DMS53 treated with DMSO at 0.1 percent for 48 hours (cell line): ENCODE measurements at regions not wholly inside any gene's neighbourhood (a gene's known extent, or its start where the extent isn't known, plus 50 kb on each side); places are given as distances from the start of the nearest gene placed in this dataset.
"Not testable (repeated sequence)": the region's sequence is repeated elsewhere in the genome, so short reads cannot be mapped to it uniquely, and the experiment has no call there.

ENCODE experiments used
- DNase-seq: peaks from one replicate; lab custom pipeline; 2025; ENCODE audit not compliant: unreplicated experiment; lab: John Stamatoyannopoulos, UW

- no peak for DNase-seq
These were observed 130.5 kb downstream of the FOXB1 start for GRCh38 chr15:60134609-60135008.

DNA sequence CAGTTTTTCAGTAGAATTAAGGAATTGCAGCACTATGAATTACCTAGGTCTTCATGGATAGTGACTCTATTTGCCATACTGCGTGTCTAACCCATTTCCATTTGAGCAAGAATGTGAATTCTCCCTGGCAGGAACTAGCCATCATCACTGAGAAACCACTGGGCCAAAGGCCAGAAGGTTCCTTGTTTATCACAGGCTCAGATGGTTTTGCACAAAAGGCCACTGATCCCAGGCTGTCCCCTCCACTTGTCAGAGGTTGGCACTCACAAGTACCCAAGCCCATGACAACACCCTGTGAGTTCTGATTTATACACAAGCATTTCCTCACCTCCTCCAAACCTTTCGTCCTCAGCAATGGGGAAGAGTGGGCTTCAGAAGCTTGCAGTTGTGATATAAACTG lies 131.8 kb downstream of the FOXB1 start:
- no peak for DNase-seq

- no peak for DNase-seq
These were observed 133.7 kb downstream of the FOXB1 start for GRCh38 chr15:60137711-60138396.

- DNase-seq, result no peak
These were observed 134.4 kb downstream of the FOXB1 start for GRCh38 chr15:60138397-60138968.

DNA sequence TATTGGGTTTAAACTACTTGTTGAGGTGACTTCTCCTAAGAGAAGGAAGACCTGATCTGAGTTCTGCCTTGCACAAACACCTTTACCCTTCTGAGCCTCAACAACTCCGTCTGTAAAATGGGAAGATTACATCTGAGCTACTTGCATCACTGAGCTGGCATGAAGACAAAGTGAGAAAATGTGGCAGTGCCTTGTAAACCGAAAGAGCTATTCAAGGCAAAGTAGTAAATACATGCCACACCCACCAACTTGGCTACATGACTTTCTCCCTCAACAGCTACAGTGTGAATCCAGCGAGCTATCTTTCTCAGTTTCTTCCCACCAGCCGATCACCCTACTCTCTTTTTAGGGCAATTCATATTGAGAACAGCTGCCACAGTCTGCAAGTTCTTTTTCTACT lies 148.3 kb downstream of the FOXB1 start:
- no peak for DNase-seq

DNA sequence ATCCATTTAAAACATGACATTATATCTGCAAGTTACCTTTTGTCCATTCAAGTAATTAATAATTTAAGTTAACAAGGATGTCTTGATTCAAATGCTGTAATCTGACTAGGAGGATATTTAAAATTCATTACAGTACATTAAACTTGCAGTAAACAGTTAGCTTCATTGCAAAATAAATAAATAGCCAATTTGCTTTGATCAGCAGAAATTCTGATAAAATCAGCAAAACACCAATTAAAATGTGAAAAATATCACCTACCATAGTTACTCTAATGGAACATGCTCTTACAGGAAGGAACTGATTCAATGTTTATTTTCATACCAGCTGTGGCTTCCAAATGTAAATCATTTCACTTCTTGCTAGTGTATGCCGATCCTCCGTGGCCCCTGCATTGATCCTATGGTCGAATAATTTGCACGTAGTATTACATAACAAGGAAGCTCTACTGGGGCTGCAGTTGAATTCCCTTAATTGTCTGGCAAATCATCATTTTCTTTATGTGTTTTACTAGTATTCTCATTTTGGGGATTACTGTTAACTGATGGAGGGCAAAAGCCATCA lies 150.7 kb downstream of the FOXB1 start:
- DNase-seq, result no peak

GRCh38 chr15:60155661-60156060 lies 151.6 kb downstream of the FOXB1 start:
- DNase-seq, result no peak

DNA sequence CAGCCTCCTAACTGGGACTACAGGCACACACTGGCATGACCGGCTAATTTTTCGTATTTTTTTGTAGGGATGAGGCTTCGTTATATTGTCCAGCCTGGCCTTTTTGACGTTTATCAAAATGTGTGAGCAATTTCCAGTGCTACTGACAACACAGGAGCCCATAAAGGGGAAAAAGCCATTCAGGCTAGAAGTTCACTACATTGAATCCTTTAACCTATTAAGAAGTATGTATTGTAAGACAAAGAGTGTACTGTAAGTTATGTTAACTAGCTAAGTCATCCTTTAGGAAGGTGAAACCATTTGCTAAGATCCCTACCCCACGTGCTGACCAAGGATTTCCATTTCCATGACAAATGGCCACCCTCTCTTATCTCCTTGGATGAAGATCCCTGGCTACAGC lies 156.8 kb downstream of the FOXB1 start:
- DNase-seq, result no peak

DNA sequence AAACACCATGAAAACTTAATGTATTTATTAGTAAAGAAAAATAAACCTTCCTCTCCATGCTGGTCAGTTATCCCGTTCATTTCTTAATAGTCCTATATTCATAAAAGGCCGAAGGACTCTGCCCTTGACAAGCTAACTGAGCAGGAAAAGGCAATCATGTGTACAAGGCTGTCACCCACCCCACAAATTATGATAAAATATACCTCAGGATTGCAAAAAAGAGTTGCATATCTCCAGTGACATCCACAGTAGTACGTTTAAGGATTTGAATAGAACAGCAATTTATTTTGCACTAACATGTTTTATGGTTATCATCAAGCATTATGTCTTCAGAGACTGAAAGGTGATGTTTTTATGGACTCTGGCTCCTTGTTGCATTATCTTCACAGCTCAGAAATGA lies 157.6 kb downstream of the FOXB1 start:
- no peak for DNase-seq

- no peak for DNase-seq
These were observed 158.3 kb downstream of the FOXB1 start for GRCh38 chr15:60162251-60162967.

GRCh38 chr15:60162968-60163355 lies 158.9 kb downstream of the FOXB1 start:
- DNase-seq, result no peak

DNA sequence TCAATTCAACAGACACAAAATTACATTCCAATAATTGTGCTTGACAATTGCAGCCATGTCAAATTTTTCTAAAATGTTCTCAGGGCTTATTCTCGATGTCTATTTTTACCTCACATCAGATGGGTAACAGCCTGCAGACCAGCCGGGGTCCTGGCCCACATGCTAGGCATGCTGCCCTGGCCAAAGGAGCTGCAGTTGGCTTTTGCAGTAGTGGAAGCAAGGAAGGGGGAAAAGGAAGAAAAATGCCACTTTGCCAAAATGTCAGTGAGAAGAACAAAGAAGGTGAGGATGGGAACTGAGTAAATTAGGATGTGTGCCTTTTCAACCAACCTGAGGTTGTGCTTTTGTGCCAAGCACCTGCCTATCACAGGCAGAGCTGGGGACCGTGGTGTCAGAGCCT lies 161.0 kb downstream of the FOXB1 start:
- no peak for DNase-seq

GRCh38 chr15:60172143-60172542 lies 168.0 kb downstream of the FOXB1 start:
- no peak for DNase-seq

- peak; percentile 17 for DNase-seq
These were observed 175.8 kb downstream of the FOXB1 start for GRCh38 chr15:60179786-60180391.

DNA sequence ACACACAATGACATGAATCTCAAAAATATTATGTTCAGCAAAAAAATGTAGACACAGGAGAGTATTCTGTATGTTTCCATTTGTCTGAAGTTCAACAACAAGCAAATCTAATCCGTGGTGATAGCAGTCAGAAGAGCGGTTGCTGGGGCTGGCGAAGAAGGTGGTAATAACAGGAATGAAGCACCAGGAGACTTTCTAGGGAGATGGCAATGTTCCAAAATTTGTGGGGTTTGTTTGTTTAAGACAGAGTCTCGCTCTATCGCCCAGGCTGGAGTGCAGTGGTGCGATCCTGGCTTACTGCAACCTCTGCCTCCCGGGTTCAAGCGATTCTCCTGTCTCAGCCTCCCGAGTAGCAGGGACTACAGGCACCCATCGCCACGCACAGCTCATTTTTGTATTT lies 177.8 kb downstream of the FOXB1 start:
- DNase-seq, result not testable (repeated sequence)

DNA sequence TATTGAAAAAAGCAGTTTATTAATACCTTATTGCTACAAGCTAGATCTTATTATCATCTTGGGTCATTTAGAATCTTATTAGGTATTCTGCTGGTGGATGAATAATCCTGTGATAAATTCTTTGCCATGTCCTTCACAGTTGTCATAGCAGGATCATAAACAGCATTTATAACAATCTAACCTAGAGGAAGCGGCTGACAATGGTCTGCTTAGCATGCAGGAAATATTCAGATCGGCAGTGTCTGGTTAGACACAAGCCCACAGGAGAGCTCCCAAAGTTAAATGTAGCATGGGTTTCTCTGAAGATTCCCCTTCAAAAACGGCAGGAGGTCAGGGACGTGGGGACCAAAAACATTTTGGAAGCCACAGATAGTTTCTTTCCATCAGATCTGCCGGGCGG lies 179.3 kb downstream of the FOXB1 start:
- no peak for DNase-seq

GRCh38 chr15:60184579-60184978 lies 180.5 kb downstream of the FOXB1 start:
- no peak for DNase-seq

- DNase-seq, result no peak
These were observed 186.9 kb downstream of the FOXB1 start for GRCh38 chr15:60191016-60191415.

DNA sequence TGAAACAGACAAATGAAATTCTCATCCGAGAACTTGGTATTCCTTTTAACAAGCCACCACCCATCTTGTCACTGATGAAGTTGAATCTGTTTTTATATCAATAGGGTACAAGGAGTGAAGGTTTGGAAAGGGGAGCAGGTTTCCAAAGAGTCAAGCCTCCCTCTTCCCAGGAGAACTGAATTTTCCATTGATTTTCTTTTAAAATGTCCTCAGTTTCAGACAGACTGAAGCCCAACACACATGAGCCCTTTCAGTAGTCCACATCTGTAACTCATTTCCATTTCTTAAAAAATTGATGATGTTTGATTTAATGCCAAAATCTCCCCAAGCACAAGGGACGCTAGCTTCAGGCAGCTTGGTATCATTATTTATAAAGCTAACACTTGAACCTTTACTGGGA lies 187.7 kb downstream of the FOXB1 start:
- no peak for DNase-seq

DNA sequence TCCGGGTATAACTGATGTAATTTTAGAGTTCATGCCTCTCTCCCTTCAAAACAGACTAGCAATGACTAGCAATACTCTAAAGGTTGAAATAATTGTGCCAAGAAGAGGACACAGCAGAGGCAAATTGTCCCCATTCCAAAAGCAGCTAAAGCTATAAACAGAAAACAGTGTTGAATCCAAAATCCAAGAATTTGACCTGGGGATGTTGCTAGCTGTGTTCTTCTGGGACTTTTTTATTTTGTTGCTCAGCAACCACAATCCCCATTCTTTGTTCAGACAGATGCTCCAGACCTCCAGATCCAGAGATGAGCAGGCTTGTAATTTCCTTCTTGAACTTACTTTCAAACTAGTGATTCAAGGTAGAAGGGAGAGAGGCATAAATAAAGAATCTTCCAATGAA lies 191.5 kb downstream of the FOXB1 start:
- DNase-seq, result no peak

- DNase-seq, result no peak
These were observed 193.5 kb downstream of the ANXA2 start for GRCh38 chr15:60204131-60204885.
